22Rv1 (cell line): ENCODE measurements at regions not wholly inside any gene's neighbourhood (a gene's known extent, or its start where the extent isn't known, plus 50 kb on each side); places are given as distances from the start of the nearest gene placed in this dataset.

Experiments used
- CTCF ChIP-seq: fragments of 450-650 bp; IDR thresholded peaks from 2 replicates; pipeline ENCODE4 v1.5.1; 2017; ENCODE audit warnings: mild to moderate bottlenecking
- ZFX ChIP-seq: fragments of 450-650 bp; IDR thresholded peaks from 2 replicates; pipeline ENCODE4 v1.6.1; 2017; ENCODE audit warnings: antibody characterized with exemption, borderline replicate concordance

GRCh38 chr19:27652796-27653195 lies 1560.2 kb downstream of the UQCRFS1 start:
- no peak for TF ChIP-seq CTCF
- no peak for TF ChIP-seq ZFX
